HG03064 (cell line): ENCODE measurements at regions not wholly inside any gene's neighbourhood (a gene's known extent, or its start where the extent isn't known, plus 50 kb on each side); places are given as distances from the start of the nearest gene placed in this dataset.
"Not testable (repeated sequence)": the region's sequence is repeated elsewhere in the genome, so short reads cannot be mapped to it uniquely, and the experiment has no call there.

Experiments used
- ATAC-seq: cut with Tn5 transposase; IDR thresholded peaks from one replicate; pipeline ENCODE4 v1.9.1; 2021; ENCODE audit warnings: low read depth; ENCODE audit not compliant: unreplicated experiment

DNA sequence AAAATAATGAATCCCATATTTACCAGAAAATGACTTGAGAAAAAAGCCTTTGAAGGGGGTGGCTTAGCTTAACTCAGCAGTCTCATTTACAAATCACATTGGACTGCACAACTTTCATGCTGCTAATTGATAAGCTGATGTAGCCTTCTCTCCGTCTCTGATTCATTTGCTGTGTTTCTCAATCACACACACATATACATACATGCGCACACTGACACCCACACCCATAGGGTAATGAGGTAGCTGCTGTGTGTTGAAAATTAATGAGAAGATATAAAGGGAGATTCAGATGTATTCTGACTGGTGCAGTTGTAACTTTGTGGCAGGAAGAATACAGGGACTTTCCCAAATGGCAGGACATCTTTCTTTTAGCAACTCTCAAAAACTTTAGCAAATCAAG is 141.9 kb upstream of the GCFC2 start:
- no peak for ATAC-seq

DNA sequence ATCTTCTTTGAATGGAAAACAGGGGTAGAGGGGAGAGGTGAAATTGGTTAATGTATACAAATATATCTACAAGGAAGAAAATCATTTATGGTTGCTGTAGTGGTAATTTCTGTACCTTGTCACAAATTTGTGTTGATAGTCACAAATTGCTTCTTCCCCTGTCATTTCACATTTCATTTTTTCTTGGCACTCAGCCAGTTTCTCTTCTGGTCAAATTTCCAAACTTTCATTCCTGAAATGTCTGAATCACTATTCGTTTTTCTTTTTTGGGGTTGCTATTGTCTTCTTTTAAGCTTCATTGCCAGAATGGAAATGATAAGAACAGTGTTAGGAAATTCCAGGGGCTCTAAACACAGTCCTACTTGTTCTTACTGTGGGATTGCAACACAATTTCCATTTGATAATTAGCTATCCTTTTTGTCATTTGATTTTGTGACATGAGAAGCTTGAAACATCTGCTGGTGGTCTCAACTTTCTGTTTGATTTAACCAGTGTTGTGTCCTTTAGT is 136.0 kb upstream of the GCFC2 start:
- no peak for ATAC-seq

DNA sequence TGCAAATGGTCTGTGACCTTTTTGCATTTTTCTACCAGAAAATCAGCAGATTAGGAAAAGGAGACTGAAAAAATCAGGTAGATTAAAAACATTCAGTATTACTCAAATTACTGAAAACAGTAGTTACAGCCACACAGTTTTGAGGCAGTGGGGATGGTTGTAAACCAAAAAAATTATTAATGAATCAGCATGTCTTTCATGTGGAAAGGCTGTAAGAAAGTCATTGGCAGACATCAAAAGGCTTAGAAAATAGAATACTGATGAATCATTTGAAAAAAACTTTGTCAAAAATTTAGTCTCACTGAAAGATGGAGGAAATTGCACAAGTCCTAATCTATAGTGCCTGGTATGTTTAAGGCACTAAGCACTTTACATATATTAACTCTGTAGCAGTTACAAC is 133.9 kb upstream of the GCFC2 start:
- ATAC-seq = no peak

DNA sequence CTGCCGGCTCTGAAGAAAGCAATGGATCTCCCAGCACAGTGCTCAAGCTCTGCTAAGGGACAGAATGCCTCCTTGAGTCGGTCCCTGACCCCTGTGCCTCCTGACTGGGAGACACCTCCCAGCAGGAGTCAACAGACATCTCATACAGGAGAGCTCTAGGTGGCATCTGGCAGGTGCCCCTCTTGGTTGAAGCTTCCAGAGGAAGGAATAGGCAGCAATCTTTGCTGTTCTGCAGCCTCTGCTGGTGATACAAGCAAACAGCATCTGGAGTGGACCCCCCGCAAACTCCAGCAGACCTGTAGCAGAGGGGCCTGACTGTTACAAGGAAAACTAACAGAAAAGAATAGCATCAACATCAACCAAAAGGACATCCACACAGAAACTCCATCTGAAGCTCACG is 123.9 kb upstream of the GCFC2 start:
- not testable (repeated sequence) for ATAC-seq

DNA sequence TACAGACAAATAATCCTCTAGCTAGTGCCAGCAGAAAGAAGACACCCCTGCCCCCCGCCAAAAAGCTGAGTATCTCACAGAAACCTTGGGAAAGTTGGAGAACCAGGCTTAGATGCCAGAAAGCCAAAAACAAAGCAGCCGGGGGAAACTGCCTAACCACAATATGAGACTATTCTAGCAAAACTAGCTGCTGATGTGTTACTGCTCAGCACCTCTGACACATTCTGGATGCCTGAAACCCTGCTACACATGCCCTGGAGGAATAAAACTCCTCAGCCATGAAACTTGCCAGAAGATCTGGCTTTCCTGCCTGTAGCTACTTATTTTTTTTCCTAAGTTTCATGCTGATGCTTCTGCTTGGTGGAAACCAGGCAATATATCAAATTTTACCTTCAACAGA is 122.7 kb upstream of the GCFC2 start:
- no peak for ATAC-seq

DNA sequence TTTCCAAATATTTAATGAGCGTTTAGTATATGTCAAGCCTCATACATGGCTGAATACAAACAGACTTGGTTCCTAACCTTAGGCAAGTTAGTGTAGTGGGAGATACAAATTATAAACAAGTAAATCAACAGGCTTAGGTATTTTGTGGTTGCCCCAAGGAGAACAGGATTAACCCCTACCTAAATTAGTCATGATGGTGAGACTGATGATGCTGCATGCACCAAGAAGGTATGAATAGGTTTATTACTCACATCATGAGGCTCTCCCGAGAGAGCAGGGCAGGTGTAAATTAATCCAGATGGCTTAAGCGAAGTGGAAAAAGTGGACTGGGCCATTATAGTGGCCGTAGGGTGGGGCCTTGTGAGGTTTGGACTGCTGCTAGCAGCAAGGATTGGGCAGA is 118.1 kb upstream of the GCFC2 start:
- no peak for ATAC-seq

DNA sequence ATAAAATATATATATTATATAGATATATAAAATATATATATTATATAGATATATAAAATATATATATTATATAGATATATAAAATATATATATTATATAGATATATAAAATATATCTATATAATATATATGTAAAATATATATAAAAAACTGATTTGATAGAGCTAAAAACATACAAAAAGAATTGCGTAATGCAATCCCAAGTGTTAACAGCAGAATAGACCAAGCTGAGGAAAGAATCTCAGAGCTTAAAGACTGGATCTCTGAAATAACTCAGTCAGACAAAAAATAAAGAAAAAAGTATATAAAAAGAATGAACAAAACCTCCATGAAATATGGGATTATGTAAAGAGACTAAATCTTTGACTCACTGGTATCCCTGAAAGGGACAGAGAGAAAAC is 112.8 kb upstream of the GCFC2 start:
- ATAC-seq = not testable (repeated sequence)

DNA sequence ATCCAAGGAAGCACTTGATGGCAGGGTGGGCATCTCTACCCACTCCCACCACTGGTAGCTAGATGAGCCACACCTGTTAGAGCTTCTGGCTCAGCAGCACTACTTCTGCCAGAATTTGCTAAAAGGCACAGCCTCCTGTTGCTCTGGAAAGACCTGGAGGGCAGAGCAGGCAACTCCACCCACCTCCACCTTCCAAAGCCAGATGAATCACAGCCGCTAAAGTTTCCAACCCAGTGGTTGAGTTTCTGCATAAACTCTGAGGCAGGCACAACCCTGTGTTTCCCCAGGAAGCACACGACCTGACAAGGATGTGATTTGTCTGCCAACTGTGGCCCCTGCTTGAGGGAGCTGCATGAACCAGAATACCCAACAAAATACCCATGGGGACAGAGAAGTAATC is 111.6 kb upstream of the GCFC2 start:
- ATAC-seq = no peak

DNA sequence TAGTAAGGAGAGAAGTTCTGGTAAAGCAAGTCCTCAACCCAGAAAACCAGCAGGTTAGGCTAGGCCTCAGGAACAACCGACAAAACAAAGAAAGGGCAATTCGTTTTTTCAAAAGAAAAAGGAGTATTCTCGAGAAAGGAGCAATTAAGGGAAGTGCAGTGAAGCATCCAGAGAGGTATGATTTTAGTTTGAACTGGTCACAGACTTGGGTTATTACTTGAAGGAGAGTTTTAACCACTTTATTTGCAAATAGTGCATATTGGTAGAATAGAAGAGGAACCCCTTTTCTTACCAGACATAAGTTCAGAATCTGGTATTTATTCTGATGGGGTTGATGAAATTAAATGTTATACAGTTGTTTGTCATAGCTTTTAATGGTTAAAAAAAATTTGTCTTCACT is 110.0 kb upstream of the GCFC2 start:
- ATAC-seq = no peak

DNA sequence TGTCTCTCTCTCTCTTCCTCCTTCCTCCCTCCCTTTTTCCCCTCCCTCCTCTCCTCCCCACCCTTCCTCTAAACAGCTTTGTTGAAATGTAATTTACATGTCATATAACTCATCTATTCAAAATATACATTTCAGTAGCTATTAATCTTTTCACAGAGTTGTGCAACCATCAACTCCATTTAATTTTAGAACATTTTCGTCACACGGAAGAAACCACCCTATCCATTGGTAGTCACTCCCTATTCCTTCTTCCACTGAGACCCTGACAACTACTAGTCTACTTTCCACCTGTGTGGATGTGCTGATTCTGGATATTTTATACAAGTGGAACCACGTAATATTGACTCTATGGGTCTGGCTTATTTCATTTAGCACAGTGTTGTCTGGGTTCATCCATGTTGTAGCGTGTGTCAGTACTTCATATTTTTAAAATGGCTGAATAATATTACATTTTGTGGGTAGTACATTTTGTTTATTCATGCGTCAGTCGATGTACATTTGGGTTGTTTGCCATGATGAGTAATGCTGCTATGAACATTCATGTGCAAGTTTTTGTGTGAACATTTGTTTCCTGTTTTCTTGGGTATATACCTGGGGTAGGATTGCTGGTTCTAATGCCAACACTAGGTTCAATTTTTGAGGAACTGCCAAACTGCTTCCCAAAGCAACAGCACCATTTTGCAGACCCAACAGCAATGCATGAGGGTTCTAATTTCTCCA is 100.1 kb upstream of the GCFC2 start:
- no peak for ATAC-seq

DNA sequence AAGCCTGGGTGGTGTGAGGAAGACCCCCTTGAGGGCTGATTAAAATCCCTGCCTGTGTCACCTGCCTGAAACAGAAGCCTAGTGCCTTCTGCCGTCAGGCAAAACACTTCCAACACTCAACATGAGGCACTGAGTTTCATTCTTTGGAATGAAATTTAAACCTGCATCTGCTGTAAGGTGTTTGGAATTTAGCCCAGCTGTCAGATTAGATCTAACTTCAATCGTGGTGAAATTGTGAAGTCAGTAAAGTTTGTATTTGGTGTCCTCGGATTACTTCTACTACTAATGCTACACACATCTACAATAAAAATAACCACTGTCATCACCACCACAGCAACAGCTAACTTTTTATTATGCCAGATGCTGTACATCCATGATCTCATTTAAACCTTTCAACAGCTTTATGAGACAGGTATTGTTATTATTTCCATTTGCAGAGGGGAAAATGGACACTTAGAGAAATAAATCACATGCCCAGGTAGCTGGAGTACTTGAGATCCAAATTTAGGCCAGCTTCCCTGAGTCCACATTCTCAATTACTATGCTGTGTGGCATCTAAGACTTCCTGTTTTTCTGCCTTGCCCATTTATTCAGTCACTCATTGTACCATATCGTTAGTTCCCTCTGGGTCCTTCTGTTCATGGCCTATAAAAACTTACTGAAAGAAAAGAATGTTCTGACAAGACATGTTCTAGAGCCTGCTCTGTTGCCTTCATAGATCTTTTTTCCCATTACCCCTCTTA is 98.2 kb upstream of the GCFC2 start:
- no peak for ATAC-seq

DNA sequence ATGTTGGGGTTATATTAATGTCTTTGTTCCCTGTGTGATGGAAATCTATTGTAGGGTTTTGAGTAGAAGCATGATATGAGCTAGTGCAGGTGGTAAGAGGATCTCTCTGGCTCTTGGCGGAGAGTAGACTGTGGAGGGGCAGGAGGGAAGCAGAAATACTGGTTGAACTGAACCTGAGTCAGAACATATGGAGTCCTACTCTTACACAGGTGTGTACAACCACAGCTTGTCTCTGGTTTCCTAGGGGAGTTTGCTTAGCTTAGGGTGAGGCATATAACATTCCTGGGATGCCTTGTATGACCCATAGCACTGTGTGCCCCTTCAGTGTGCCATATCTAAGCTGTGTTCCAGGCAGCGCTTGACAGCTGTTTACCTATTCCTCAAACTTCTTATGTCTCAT is 97.3 kb upstream of the GCFC2 start:
- ATAC-seq = no peak

DNA sequence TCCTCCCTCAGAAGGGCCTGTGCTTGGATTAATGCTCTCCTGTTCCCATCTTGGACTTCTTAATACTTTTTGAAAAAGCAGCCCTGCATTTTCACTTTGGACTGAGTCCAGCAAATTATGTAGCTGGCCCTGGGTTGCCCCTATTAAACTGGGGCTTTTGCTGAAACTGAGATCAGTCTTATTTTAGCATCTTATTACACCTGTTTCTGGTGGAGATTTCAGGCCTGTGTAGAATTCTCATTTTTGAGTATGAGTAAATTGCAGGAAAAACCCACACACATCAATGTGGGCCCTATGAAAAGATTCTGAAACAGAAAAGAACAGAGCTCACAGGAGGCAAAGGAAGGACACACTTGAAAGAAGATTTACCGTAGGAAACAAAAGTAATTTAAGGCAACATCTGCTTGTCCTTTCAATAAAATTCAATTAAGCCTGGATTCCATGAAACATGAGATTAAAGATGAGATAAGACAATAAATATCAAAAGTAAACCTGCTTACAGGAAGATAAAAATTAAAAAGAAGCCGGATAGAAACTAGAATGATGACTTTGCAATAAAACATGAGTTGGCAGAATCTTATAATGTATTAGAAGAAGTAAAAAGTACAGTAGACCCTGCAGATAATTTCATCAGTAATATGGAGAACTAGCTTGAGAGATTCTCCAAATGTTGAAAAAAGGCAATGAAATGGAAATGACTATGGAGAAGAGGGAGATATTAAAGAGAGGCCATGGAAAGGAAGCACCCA is 90.7 kb upstream of the GCFC2 start:
- ATAC-seq = no peak

DNA sequence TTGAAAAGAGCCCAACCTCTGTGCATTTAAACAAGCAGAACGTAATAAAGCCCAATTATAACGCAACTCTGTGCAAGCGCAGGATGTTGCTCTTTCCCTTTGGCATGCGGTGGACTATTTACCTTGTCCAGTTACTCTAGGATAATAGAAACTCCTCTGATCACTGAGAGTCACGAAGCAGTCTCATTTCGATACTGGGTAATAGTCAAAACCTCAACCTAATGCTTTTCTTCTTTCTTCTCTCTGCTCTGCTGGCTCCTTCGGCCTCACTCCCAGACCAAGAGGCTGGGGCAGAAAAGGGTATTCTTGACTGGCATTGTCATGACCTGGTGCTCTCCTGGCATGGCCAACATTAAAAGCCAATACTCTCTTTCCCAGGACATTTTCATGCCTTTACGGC is 89.7 kb upstream of the GCFC2 start:
- peak; percentile 78 for ATAC-seq

DNA sequence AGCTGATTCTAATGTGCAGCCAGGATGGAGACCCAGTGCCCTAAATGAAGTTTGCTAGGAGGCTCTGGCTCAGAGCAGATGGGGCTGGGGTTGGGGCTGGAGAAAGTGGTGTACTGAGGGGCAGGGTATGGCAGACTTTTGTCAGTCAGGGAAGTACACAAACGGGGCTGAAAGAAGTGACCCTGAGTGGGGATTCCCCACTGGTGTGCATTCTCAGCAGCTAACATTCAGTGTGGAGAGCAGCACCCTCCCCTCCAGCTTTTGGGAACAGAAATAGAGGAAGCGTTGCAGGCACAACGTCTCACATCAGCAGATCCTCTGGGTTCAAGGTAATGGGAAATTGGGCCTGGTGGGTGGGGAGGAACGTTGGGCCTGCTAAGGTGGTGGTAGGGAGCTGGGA is 89.1 kb upstream of the GCFC2 start:
- no peak for ATAC-seq

DNA sequence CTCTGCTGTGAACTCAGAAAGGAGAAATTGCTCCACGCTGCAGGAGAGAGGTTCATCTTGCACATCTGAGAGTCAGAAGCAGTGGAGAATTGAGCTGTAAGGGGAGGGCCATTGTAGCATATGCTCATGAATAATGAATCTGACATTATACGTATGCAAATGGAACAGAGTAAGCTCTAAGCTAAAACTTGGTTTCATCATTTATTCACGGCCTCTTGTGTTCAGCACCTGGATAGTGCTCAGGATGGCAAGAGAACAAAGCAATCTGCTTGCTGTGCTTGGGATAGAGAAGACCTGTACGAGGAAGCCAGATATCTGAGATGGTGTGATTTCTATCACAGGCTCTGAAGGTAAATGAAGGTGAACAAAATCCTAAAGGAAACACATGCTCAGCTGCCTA is 87.9 kb upstream of the GCFC2 start:
- no peak for ATAC-seq

DNA sequence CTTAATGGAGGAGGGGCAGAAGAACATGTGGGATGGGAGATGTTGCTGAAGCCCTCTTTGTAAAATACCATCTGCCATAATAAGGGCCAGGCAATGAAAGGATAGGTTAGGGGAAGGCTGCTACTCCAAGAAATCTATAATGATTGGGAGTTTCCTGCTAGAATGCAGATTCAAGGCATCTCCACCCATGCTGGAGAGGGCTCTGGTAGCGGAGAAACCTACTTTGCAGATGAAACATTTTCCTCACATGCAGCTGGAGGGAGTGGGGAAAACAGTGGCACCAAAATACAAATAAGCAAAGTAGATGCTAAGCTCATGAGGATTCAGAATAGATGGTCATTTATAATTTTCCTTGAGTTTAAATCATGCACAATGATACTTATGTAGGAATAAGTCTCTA is 82.3 kb upstream of the GCFC2 start:
- no peak for ATAC-seq

DNA sequence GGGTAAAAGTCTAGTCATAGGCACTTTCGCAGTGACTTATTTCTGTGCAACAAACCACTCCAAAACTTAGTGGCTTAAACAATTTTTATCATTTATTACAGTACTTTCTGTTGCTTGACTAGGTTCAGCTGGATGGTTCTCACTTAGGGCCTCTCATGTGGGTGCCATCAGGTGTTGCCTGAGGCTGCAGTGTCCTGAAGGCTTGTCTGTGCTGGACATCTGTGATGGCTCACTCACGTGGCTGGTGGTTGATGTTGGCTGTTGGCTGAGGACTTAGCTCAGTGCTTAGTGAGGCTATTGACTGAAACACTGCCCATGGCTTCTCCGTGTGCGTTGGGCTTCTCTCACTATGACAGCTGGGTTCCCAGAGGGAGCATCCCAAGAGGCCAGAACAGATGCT is 81.4 kb upstream of the GCFC2 start:
- no peak for ATAC-seq

DNA sequence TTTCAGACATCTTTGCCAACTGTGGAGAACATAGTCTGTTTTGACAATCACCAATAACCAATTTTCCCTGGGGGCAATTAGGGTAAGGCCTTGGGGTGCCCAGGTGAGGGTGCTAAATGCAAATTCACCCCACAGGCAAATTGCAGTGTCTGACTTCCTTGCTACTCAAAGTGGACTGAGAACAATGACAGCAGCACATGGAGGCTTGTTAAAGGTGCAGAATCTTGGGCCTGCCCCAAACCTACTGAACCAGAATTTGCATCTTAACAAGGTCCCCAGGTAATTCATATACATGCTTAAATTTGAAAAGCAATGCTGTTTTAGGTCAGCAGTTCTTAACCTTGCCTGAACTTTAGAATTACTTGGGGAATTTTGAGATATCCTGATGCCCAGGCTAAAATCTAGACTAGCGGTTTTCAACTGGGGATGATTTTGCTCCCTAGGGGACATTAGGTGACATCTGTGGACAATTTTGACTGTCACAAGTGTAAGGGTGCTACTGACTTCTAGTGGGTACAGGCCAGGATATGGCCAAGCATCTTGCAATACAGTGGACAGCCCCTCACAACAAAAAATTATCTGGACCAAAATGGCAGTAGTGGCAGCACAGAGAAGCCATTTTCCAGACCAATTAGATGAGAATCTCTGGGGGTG is 80.2 kb upstream of the GCFC2 start:
- ATAC-seq = no peak

DNA sequence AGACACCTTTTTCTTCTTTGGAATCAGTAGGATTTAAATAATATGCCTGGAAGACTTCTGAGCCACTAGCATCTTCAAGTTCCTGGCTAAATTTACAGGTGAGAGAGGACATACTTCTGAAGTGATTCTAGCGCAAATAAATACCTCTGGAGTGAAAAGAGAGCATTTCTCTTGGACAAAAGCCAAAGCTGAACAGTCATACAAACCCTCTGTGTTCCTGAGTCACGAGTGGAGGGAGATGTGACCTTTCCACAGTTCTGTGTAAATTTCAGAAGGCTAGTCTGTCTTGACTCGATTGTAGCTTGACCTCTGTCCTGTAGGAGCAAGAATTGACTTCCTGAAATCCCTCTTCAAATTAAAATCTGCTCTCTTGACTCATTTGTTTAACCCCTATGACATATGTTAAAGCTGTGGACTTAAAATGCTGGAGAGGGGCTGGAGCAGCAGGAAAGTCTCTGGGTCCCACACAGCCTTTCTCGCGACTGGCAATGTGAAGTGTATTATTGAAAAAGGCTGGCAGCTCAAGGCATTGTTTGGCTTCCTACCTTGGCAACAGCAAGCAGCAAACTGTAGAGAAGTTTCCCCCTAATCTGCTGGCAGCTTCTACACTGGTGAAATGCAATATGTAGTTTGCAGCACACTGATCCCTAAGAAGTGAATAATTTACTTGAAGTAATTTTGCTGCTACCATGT is 79.6 kb upstream of the GCFC2 start:
- ATAC-seq = no peak
